Skeletal muscle cell (primary cell): ENCODE measurements at regions not wholly inside any gene's neighbourhood (a gene's known extent, or its start where the extent isn't known, plus 50 kb on each side); places are given as distances from the start of the nearest gene placed in this dataset.

Experiments used
- DNase-seq: peaks from one replicate; pipeline ENCODE4 v3.0.0-alpha.2; 2010; ENCODE audit warnings: low read depth
- H3K4me3 ChIP-seq: 2 replicates; pipeline ENCODE4 v1.5.1; 2011; ENCODE audit warnings: low read depth, mild to moderate bottlenecking, control low read depth, low read length, moderate library complexity

DNA sequence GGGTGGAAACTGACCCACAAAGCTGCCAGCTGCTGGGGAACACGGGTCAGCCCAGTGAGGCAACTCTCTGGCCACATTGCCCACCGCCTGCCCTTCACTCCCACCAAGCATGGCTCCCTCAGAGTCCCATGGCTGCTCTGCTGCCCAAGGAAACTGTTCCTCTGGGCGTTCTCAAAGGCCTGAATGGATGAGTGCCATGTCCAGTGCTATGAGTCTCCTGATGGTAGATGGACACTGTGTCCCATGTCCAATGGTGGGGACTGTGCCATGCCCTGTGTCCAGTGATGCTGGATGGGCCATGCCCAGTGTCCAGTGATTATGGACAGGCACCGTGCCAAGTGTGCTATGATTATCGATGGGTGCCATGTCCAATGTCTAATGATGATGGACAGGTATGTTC is 88.8 kb downstream of the ANKRD10 start:
- no peak for DNase-seq
- no peak overlapping the region for H3K4me3 ChIP-seq

DNA sequence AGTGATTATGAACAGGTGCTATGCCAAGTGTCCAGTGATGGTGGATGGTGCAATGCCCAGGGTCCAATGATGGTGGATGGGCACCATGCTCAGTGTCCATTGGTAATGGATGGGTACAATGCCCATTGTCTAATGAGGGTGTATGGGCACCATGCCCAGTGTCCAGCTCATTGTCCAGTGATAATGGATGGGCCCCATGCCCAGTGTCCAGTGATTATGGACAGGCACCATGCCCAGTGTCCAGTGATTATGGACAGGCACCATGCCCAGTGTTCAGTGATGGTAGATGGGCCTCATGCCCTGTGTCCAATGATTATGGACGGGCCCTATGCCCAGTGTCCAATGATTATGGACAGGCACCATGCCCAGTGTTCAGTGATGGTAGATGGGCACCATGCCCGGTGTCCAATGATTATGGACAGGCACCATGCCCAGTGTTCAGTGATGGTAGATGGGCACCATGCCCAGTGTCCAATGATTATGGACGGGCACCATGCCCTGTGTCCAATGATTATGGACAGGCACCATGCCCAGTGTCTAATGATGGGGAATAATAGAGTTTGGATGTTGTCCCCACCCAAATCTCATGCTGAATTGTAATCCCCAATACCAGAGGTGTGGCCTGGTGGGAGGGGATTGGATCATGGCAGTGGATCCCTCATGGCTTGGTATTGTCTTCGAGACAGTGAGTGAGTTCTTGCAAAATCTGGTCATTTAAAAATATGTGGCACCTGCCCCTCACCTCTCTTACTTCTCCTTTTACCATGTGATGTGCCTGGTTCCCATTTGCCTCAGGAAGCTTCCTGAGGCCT is 87.8 kb downstream of the ANKRD10 start:
- H3K4me3 ChIP-seq = no peak overlapping the region
- no peak for DNase-seq
